Keratinocyte (primary cell): ENCODE measurements at regions not wholly inside any gene's neighbourhood (a gene's known extent, or its start where the extent isn't known, plus 50 kb on each side); places are given as distances from the start of the nearest gene placed in this dataset.

Source experiments
- DNase-seq: peaks from one replicate; pipeline ENCODE4 v3.0.0-alpha.2; 2011; ENCODE audit warnings: low read depth, missing footprints, low spot score
- FAIRE-seq: peaks from 2 replicates; lab custom pipeline; 2011; peaks lifted over from hg19 to GRCh38; lab: Jason Lieb, UNC
- H2AFZ ChIP-seq: 2 replicates; pipeline ENCODE4 v1.6.0; 2012; ENCODE audit warnings: low read length, control low read depth, inconsistent platforms; ENCODE audit not compliant: control insufficient read depth
- H3K27ac ChIP-seq: 2 replicates; pipeline ENCODE4 v1.5.1; 2011; ENCODE audit warnings: low read length; ENCODE audit not compliant: control insufficient read depth, insufficient read depth
- H3K27me3 ChIP-seq: 3 replicates; pipeline ENCODE4 v1.6.0; 2011; ENCODE audit warnings: low read length; ENCODE audit not compliant: control insufficient read depth, insufficient read depth; ENCODE audit errors: extremely low read depth
- H3K36me3 ChIP-seq, 2 experiments: 2 replicates in 1 of 2; 3 replicates in 1 of 2; pipeline ENCODE4 v1.5.1; 2011; ENCODE audit warnings: low read length in 2 of 2, mild to moderate bottlenecking in 1 of 2; ENCODE audit not compliant: control insufficient read depth in 2 of 2, insufficient read depth in 2 of 2; ENCODE audit errors: extremely low read depth in 1 of 2
- H3K4me1 ChIP-seq: 3 replicates; pipeline ENCODE4 v1.5.1; 2011; ENCODE audit warnings: low read length; ENCODE audit not compliant: control insufficient read depth, insufficient read depth; ENCODE audit errors: extremely low read depth
- H3K4me2 ChIP-seq: 3 replicates; pipeline ENCODE4 v1.6.0; 2011; ENCODE audit warnings: low read depth, low read length; ENCODE audit not compliant: control insufficient read depth, insufficient read depth; ENCODE audit errors: extremely low read depth
- H3K4me3 ChIP-seq, 3 experiments: fragments of 200-600 bp in 1 of 3; sonication (generic) in 1 of 3; 2 replicates in 2 of 3; 3 replicates in 1 of 3; pipeline ENCODE4 v1.5.1; 2011 to 2016; ENCODE audit warnings: low read length in 3 of 3, mild to moderate bottlenecking in 3 of 3, control low read depth in 2 of 3, inconsistent platforms in 1 of 3, low read depth in 1 of 3, mixed read lengths in 1 of 3, mixed run types in 1 of 3, moderate library complexity in 1 of 3; ENCODE audit not compliant: control insufficient read depth in 2 of 3, insufficient read depth in 2 of 3; ENCODE audit errors: extremely low read depth in 1 of 3
- H3K79me2 ChIP-seq: 2 replicates; pipeline ENCODE4 v1.6.0; 2012; ENCODE audit warnings: low read length; ENCODE audit not compliant: control insufficient read depth, insufficient read depth
- H3K9ac ChIP-seq: 3 replicates; pipeline ENCODE4 v1.6.0; 2011; ENCODE audit warnings: low read length; ENCODE audit not compliant: control insufficient read depth, insufficient read depth; ENCODE audit errors: extremely low read depth
- H3K9me1 ChIP-seq: 3 replicates; pipeline ENCODE4 v1.6.0; 2011; ENCODE audit warnings: low read length; ENCODE audit not compliant: control insufficient read depth, insufficient read depth; ENCODE audit errors: extremely low read depth
- H3K9me3 ChIP-seq: 2 replicates; pipeline ENCODE4 v1.5.1; 2012; ENCODE audit warnings: low read depth, low read length; ENCODE audit not compliant: control insufficient read depth
- H4K20me1 ChIP-seq: 3 replicates; pipeline ENCODE4 v1.6.0; 2011; ENCODE audit warnings: low read length; ENCODE audit not compliant: control insufficient read depth, insufficient read depth; ENCODE audit errors: extremely low read depth
- EZH2 ChIP-seq: IDR thresholded peaks from one replicate; pipeline ENCODE4 v1.6.1; 2012; ENCODE audit warnings: inconsistent platforms, mild to moderate bottlenecking, low read length, moderate library complexity
- dilution Hi-C: fragments of 300-500 bp; cut with MboI; formaldehyde crosslinking; loops from one replicate; pipeline ENCODE4 v1.7.0; 2020; ENCODE audit warnings: low sequenced_read_pairs; ENCODE audit not compliant: extremely low pct_ligation_motif_present
- TF ChIP-seq, protein P1 (sequence below), 3 experiments: IDR thresholded peaks in 1 of 3; conservative IDR thresholded peaks in 1 of 3; optimal IDR thresholded peaks in 1 of 3; 2 replicates in 2 of 3; 3 replicates in 1 of 3; pipeline versions ENCODE3 to v1.5.1; 2011; ENCODE audit warnings: low read length in 3 of 3, mild to moderate bottlenecking in 3 of 3, moderate library complexity in 2 of 3, control low read depth in 1 of 3, inconsistent platforms in 1 of 3; ENCODE audit not compliant: insufficient read depth in 2 of 3; ENCODE audit errors: extremely low read depth in 1 of 3

DNA sequence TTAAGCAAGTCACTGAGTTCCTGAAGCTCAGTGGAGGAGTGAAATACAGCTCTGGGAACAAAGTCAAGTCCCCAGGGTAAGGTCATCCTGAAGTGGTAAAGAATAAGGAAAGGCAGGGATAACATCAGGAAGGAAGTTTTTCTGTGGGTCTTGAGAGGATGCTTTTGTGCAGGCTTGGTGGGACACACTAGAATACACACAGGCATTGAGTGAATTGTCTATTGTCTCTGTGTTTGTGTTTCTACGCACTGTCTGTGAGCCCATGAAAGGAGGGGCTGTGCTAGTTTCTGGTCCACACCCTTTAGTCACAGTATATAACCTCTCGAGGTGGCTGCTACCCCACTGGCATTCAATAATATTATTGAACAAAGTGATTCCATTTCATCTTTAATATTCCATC lies 95.8 kb upstream of the ABCB5 start:
- no peak overlapping the region for H3K9ac ChIP-seq
- no peaks in the 10 kb centered on the region for H3K79me2 ChIP-seq
- H3K36me3 ChIP-seq, result no peaks in the 10 kb centered on the region
- H3K4me3 ChIP-seq, result no peak overlapping the region
- H3K27me3 ChIP-seq, result no peaks in the 10 kb centered on the region
- H3K9me3 ChIP-seq, result no peaks in the 10 kb centered on the region
- no peak overlapping the region for H2AFZ ChIP-seq
- no peaks in the 10 kb centered on the region for H3K4me1 ChIP-seq
- dilution Hi-C loops, result no loop called here
- no peaks in the 10 kb centered on the region for H3K9me1 ChIP-seq
- H3K27ac ChIP-seq, result no peak overlapping the region
- H3K4me2 ChIP-seq, result no peak overlapping the region
- no peak for FAIRE-seq
- no peaks in the 10 kb centered on the region for H4K20me1 ChIP-seq
- TF ChIP-seq, protein P1, sequence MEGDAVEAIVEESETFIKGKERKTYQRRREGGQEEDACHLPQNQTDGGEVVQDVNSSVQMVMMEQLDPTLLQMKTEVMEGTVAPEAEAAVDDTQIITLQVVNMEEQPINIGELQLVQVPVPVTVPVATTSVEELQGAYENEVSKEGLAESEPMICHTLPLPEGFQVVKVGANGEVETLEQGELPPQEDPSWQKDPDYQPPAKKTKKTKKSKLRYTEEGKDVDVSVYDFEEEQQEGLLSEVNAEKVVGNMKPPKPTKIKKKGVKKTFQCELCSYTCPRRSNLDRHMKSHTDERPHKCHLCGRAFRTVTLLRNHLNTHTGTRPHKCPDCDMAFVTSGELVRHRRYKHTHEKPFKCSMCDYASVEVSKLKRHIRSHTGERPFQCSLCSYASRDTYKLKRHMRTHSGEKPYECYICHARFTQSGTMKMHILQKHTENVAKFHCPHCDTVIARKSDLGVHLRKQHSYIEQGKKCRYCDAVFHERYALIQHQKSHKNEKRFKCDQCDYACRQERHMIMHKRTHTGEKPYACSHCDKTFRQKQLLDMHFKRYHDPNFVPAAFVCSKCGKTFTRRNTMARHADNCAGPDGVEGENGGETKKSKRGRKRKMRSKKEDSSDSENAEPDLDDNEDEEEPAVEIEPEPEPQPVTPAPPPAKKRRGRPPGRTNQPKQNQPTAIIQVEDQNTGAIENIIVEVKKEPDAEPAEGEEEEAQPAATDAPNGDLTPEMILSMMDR (optimal IDR thresholded peaks at IDR 0.05 in 1 of 3, IDR thresholded peaks at IDR 0.05 in 1 of 3, conservative IDR thresholded peaks at IDR 0.05 in 1 of 3; ENCODE audit: extremely low read depth in 1 of 3, insufficient read depth in 2 of 3, low read length in 3 of 3), result no peak
- TF ChIP-seq EZH2, result no peak
- DNase-seq, result no peak

DNA sequence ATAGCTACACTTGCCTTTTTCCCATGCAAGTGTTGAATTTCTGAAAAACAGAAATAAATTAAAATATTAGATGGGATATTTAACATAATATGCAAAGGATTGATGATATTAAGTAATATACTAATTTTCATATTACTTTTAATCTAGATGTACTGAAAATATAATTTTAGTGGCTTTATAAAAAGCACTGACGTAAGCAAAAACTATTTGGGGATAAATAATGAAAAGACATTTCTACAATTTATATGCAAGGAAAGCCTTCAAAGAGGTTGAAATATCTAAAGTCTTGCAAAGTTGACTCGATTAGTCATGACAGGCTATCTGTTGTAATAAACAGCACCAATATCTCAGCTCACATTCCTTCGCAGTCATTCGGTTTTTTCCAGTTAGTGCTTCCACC lies 94.9 kb upstream of the ABCB5 start:
- Histone ChIP-seq H3K36me3 (no peaks in the 10 kb centered on the region), H3K27ac (no peak overlapping the region), H3K4me3 (no peak overlapping the region), H4K20me1 (no peaks in the 10 kb centered on the region), H3K9me1 (no peaks in the 10 kb centered on the region), H2AFZ (no peak overlapping the region), H3K27me3 (no peaks in the 10 kb centered on the region), H3K9me3 (no peaks in the 10 kb centered on the region), H3K4me2 (no peak overlapping the region), H3K9ac (no peak overlapping the region), H3K4me1 (no peaks in the 10 kb centered on the region), H3K79me2 (no peaks in the 10 kb centered on the region)
- FAIRE-seq, result no peak
- TF ChIP-seq EZH2, result no peak
- TF ChIP-seq, protein P1 (optimal IDR thresholded peaks at IDR 0.05 in 1 of 3, IDR thresholded peaks at IDR 0.05 in 1 of 3, conservative IDR thresholded peaks at IDR 0.05 in 1 of 3; ENCODE audit: extremely low read depth in 1 of 3, insufficient read depth in 2 of 3, low read length in 3 of 3), result no peak
- DNase-seq, result no peak
- dilution Hi-C loops, result no loop called here
